ENCODE measurements at regions not wholly inside any gene's neighbourhood (a gene's known extent, or its start where the extent isn't known, plus 50 kb on each side); places are given as distances from the start of the nearest gene placed in this dataset.
A peak's percentile ranks its signal among the peaks of the same experiment; 100 is the strongest.

DNA sequence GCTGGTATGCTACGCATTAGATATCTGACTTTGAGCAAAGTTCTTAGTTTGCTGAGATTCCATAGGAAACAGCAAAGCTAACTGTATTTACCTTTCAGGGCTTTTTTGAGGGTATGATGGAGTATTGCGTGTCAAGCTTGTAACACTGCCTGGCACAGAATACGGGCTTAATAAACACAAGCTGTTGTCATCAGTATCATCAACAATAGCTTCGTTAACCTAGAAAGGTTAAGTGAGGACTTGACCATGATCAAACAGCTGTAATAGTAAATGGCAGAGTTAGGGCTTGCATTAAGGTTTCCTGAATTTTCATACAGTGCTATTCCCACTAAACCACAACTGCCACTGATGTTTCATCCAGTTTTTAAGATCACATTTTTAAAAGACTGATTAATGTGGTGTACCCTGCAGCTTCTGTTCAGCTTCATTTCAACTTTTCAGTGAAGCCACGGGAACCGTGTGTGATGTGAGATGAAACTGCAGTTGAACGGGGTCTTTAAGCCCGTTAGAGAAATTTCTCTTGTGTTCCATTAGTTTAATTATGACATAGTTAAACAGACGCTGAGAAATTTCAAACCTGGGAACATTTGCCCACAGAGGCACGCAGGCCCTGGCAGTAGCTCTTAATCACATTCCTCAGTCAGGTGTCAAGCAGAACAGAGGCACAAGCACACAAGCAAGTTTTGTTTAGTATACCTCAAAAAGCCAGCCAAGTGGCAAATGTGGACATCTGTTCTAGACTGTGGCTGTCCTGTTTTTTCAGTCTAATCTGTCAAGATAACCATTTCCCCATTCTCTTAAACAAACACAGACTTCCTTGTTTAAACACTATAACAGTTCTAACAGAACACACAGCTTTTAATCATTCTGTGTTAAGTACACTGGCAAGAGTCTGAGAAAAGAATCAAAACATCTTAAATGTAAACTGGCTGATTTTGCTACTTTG is 147.1 kb downstream of the ZNF608 start:
- TF ChIP-seq POLR2AphosphoS5 (IDR thresholded peaks at IDR 0.05; ENCODE audit: low read depth, low read length) (no peak), TAF1 (IDR thresholded peaks at IDR 0.05; ENCODE audit: borderline replicate concordance, insufficient read depth, low read length) (no peak), SIN3A (IDR thresholded peaks at IDR 0.05; ENCODE audit: borderline replicate concordance, insufficient read depth, low read length) (peak; percentile 55; the same call in 1 of the 2 replicates)
- TF ChIP-seq, protein P1, sequence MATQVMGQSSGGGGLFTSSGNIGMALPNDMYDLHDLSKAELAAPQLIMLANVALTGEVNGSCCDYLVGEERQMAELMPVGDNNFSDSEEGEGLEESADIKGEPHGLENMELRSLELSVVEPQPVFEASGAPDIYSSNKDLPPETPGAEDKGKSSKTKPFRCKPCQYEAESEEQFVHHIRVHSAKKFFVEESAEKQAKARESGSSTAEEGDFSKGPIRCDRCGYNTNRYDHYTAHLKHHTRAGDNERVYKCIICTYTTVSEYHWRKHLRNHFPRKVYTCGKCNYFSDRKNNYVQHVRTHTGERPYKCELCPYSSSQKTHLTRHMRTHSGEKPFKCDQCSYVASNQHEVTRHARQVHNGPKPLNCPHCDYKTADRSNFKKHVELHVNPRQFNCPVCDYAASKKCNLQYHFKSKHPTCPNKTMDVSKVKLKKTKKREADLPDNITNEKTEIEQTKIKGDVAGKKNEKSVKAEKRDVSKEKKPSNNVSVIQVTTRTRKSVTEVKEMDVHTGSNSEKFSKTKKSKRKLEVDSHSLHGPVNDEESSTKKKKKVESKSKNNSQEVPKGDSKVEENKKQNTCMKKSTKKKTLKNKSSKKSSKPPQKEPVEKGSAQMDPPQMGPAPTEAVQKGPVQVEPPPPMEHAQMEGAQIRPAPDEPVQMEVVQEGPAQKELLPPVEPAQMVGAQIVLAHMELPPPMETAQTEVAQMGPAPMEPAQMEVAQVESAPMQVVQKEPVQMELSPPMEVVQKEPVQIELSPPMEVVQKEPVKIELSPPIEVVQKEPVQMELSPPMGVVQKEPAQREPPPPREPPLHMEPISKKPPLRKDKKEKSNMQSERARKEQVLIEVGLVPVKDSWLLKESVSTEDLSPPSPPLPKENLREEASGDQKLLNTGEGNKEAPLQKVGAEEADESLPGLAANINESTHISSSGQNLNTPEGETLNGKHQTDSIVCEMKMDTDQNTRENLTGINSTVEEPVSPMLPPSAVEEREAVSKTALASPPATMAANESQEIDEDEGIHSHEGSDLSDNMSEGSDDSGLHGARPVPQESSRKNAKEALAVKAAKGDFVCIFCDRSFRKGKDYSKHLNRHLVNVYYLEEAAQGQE (IDR thresholded peaks at IDR 0.05; ENCODE audit: insufficient read depth in 1 of 2, low read depth in 2 of 2, low read length in 2 of 2) = no peak
